GM18511 (cell line): ENCODE measurements at regions not wholly inside any gene's neighbourhood (a gene's known extent, or its start where the extent isn't known, plus 50 kb on each side); places are given as distances from the start of the nearest gene placed in this dataset.
"Not testable (repeated sequence)": the region's sequence is repeated elsewhere in the genome, so short reads cannot be mapped to it uniquely, and the experiment has no call there.

Source experiments
- ATAC-seq: cut with Tn5 transposase; IDR thresholded peaks from one replicate; pipeline ENCODE4 v1.9.1; 2021; ENCODE audit warnings: mild to moderate bottlenecking, moderate library complexity; ENCODE audit not compliant: unreplicated experiment

DNA sequence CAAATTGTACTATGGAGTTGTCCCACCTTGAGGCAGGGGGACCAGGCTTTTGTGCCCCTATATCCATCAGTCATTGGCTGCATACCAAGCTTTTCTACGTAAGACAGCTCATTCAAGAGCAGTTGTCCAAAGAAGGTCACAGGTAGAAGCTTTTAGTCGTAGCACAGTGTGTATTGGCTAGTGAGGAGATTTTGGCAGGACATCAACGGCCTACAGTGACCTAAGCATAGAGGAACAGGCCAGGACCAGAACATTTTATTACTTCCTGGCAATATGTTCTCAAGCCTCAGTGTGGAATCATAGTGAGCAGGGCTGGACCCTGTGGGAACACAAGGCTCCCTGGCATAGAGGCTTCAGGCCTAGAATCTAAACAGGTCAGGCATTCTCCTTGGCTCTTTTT lies 105.4 kb upstream of the ANKRD28 start:
- no peak for ATAC-seq

DNA sequence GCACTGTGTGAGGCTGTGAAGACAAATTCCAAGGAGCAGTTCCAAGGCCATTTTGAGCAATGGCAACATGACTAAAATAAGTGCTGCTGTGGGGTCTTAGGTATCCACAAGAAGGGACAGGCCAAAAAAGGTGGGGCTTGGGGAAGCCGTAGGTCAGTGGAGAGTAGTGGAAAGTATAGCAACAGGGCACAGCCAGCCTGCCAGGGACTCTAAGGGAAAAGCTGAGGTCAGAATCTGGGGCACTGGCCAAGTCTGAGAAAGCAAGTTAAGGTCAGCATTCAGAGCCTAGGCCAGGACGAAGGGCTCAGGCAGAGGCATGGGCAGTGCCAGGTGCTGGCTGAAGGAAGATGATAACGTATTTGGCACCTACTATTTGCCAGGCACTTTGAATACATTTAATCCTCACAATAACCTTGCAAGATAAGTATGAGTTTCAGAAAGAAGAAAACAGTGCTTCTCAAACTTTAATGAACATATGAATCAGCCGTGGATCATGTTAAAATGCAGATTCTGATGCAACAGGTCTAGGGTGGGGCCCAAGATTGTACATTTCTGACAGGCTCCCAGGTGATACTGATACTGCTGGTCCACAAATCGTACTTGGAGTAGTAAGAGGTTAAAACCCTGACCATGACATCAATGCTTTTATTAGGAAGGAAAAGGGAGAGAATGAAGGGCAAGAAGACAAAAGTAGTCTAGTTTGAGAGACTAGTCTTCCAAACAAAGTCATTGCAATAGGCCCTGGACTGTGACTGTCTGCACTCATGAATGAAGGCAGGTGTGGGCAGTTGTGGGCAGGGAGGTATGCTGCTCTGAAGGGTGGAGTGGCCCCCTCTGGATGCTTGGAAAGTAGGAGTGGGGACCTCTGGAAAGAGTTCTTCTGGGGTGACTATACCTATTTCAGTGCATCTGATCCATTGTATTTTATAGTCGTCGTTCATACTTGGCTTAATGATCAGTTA lies 106.3 kb upstream of the ANKRD28 start:
- ATAC-seq, result no peak

DNA sequence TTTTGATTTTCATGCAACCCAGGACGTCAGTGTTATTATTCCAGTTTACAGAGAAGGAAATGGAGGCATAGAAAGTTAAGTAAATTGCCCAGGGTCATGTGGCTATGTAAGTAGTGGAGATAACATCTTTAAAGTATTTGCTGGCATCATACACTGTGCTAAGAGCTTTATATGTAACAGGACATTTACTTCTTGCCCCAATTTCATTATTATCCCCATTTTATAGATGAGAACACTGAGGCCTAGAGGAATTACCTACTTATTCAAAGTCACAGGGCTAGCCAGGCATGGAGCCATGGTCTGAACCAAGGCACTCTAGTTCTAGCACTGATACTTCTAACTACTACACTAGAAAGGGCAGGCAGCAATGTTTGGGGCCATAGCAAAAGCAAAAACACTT lies 107.3 kb upstream of the ANKRD28 start:
- ATAC-seq, result no peak

DNA sequence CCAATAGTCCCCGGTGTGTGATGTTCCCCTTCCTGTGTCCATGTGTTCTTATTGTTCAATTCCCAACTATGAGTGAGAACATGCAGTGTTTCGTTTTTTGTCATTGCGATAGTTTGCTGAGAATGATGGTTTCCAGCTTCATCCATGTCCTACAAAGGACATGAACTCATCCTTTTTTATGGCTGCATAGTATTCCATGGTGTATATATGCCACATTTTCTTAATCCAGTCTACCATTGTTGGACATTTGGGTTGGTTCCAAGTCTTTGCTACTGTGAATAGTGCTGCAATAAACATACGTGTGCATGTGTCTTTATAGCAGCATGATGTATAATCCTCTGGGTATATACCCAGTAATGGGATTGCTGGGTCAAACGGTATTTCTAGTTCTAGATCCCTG lies 109.6 kb upstream of the ANKRD28 start:
- ATAC-seq, result not testable (repeated sequence)

DNA sequence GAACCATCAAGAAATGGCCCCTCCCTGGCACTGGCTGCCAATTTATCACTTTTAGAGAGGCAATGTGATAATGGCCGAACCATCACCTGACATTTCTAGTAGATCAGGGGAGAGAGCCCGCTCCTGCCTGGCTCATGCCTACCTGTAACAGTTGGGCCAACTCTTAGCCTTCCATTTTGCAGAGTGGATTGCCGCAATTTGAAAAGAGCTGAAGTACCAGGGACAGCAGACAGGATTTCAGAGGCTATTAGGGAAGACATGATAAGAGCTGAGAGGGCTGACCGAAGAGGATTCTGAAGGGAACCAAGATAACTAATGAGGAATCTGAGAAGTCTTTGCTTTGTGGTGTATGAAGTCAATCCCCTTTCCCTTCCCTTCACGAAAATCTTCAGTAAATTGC lies 121.2 kb upstream of the ANKRD28 start:
- ATAC-seq, result no peak

DNA sequence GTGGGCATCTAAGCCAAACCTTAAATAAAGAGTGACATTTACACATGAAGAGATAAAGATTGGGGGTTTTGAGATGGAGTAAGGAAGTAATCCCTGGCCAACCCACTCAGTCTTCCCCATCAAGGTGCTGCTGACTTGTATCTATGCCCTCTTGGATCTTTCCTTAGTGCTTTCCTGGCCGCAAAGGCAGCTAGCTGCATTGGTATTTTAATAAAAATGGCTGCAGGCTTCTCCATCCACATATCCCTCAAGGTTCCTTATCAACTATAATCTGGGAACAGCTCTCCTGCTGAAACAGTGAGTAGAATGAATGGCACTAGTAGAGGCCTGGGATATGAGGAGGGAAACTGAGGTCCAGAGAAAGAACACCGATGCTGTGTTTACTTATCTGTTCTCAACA lies 122.2 kb upstream of the ANKRD28 start:
- ATAC-seq, result no peak

DNA sequence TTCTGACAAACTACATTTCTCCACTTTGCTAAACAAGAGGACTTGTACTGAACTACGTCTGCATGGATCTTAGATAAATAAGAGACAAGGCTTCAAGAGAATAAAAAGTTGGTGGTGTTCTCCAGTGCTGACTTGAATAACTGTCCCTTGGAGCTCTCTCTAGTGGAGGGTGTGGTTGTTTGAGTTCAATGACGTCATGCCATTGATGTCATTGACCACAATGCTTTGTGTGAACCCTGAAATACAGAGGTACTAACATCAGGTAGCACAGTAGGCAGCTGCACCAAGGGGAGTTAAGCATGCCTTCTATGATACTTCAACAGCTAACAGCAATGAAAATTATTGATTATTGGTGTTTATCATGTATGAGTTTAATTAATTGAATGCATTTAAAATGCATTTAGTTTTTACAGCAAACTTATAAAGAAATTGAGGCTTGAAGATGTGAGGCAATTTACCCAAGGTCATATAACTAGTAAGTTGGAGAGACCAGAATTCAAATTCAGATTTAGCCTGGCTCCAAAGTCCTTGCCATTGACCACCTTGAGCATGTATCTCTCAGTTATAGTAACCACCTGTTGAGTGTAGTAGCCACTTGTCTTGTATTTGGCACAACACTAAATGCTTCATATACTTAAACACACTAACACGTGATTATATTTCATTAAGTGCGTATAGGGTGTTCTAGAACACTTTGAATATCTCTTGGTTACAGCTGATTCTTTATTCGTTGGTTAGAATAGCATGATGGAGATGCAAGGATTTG lies 126.0 kb upstream of the ANKRD28 start:
- ATAC-seq, result no peak

DNA sequence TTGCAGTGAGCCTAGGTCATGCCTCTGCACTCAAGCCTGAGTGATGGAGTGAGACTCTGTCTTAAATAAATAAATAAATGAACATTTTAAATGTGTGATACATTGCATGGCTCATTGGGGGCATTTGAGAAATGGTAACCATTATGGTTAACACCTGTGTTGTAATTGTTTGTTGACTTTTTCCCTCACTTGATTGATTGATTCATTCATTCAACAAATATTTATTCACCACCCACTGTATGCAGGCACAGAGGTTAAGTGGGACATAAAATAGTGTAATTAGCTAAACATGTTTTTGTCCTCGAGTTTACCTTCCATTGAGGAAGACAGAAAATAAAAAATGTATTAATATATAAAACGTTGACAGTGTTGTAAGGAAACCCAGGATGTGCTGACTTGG lies 127.1 kb upstream of the ANKRD28 start:
- no peak for ATAC-seq

DNA sequence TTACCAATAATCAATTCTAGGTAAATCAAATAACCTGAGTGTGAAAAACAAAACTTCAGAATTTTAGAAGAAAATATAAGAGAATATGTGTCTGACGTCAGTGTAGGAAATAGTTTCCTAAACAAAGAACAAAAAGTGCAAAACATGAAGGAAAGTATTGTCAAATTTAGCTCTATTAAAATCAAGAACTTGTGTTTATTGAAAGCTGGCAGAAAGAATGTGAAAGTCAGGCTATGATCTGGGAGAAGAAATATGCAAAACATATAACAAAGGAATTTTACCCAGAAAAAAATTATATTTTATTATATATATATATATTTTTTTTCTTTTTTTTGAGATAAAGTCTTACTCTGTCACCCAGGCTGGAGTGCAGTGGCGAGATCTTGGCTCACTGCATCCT lies 129.1 kb upstream of the ANKRD28 start:
- no peak for ATAC-seq

DNA sequence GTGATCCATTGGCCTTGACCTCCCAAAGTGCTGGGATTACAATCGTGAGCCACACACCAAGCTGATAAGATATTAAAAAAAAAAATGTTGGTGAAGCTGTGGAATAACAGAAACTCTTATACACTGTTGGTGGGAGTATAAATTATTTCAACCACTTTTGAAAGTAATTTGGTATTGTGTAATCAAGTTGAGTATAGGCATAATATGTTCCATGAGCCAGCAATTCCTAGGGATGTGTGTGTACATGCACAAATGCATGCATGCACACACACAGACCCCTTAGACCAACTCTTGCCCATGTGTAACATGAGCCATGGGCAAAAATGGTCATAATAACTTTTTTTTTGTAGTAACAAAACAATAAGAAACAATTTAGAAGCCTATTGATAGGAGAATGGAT lies 130.2 kb upstream of the ANKRD28 start:
- ATAC-seq, result no peak

DNA sequence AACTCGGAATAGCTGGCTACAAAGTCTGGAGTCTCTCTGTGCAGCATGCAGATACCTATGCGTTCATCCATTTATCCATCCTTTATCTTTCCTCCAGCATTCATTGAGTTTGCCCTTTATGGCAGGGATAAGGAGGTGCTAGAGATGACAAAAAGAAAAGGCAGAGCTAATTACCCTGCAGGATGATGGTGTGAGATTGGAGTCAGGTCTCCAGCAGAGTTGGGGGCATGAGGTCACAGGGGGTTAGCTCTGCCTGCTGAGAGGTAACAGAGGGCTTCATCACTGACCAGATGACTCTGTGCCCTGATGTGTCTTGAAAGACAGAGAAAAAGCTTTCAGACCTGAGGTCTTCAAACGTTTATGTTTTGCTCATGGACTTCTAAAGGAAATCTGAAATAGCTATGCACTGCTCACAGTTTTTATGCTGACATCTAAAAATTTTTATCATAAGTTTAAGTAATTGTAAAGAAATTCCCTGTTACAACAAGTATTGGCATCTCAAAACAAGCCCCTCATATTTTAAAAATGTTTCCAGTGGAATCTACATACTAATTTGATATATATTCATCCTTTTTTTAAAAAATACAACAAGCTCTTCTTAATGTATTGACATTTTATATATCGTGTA lies 132.3 kb upstream of the ANKRD28 start:
- no peak for ATAC-seq

DNA sequence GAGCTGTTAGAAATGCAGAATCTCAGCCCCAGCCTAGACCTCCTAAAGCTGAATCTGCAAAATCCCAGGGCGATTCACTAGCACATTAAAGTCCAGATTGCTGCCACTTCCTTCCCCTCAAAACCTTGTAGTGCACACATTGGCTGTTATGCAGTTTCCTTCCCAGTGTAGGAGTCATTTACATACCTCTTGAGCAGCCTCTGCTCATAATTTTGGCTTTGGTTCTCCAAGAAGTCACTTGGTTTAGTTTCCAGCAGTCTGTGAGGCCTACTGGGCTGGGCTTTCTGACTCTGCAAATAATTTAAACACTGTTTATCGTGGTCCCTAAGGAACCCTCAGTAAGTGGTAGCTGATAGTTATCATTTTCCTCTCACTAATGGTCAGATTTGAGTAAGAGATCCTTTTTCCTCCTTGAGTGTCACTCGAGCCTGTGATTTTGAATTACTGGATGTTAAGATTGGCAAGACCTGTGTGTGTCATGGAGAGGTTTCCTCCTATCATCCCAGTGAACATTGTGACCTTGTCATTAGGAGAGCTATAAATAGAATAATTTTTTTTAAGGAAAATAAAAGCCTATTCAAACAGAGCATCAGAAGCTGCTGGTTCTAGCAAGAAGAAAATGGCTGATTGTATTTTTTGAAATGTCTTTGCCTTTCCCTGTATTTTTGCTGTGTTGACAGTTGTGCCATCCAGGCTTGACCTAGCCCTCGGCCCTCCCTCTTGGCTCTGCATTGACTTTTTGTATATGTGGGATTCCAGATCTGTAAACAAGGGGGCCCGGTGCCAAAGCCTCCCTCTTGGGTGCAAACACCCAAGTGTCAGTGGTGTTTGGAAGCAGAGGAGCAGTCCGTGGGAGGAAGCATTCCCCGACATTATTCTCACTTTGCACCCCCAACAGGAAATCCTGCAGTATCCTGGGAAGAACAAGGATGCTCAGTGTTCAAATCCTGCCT lies 134.8 kb upstream of the ANKRD28 start:
- no peak for ATAC-seq

DNA sequence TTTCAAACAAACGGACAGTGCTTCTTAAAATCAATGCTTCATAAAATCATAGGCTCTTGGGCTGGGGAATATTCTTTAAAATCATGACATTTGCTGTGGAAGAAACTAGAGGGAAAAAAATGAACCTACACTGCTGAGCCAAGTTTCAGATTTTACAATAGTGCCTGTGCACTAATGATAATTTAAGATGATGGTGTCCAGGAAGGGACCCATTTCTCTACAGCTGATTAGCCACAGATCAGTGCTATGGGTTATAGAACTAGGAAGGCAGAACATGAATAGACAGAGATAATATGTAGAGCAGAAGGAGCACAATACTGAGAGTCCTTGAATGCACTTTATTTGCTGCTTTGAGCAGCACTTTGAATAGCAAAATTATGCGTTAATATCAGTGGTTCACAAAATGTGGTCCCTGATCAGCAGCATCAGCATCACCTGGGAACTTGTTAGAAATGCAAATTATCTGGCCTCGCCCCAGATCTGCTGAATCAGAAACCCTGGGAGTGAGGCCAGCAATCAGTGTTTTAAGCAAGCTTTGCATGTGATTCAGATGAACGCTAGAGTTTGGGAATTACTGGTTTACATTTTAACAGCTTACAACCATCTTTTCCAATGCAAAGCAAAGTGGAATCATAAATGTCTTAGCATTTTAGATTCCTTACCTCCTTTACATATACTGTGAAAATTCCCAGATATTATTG lies 135.8 kb upstream of the ANKRD28 start:
- no peak for ATAC-seq

DNA sequence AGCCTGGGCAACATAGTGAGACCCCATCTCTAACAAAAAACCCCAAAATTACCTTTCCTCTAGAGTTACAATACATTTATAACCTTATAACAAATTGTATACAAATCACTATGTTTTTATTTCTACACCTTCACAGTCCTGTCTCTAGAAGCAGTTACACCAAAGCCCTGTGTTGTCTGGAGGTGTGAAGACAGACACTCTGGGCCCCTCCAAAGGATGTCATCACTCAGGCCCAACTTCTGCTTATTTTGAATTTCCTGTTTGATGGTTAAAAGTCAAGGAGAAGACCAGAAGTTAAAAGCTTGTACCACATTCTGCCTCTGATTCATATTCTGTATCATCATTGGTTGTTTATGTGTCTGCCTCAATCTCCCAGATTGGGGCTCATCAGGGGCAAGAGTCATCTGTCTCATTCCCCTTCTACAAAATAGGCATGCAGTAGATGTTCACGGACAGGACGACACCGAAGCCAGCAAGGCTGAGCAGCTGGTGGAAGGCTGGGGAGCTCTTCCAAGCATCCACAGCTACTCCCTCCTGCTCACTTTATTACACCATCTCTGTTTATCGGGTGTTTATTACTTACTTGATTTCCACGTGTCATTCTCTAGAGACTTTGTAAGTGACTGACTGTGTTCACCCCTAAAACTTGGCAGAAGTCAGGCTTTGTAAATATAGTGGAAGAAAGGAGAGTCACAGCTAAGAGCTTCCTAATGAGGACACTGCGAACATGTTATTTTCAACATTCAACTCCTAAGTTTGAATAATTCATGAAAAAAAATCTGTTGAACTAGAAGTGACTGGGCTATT lies 136.8 kb upstream of the ANKRD28 start:
- ATAC-seq, result no peak

DNA sequence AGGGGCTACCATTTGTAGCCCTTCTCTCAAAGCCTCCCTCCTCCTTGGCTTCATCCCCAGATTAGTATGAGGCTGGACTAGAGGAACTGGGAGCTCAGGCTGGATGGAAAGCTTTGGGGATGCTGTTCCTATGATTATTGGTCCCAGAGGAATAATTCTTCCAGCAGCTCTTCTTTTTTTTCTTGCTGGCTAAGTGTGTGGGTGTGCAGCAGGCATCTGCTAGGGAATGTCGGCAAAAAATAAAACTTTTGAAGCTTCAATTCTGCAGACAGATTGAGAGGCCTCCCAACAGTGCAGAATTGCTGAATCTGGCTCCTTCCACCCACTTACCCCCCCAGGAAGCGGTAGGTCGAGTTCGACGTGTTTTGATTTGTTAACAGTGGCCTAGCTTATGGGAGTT lies 138.5 kb upstream of the ANKRD28 start:
- no peak for ATAC-seq

DNA sequence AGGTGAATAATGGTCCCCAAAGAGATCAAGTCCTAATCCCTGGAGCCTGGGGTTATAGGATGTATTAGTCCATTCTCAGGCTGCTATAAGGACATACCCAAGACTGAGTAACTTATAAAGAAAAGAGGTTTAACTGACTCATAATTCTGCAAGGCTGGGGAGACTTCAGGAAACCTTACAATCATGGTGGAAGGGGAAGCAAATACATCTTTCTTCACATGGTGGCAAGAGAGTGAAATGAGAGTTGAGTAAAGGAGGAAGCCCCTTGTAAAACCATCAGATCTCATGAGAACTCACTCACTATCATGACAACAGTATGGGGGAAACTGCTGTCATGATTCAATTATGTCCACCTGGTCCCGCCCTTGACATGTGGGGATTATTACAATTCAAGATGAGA lies 142.9 kb upstream of the ANKRD28 start:
- no peak for ATAC-seq

DNA sequence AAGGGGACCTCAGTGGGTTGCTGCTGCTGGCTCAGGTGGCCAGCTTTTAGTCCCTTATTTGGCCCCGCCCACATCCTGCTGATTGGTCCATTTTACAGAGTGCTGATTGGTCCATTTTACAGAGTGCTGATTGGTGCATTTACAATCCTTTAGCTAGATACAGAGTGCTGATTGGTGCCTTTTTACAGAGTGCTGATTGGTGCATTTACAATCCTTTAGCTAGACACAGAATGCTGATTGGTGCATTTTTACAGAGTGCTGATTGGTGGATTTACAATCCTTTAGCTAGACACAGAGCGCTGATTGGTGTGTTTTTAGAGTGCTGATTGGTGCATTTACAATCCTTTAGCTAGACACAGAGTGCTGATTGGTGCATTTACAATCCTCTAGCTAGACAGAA lies 143.7 kb upstream of the ANKRD28 start:
- not testable (repeated sequence) for ATAC-seq

DNA sequence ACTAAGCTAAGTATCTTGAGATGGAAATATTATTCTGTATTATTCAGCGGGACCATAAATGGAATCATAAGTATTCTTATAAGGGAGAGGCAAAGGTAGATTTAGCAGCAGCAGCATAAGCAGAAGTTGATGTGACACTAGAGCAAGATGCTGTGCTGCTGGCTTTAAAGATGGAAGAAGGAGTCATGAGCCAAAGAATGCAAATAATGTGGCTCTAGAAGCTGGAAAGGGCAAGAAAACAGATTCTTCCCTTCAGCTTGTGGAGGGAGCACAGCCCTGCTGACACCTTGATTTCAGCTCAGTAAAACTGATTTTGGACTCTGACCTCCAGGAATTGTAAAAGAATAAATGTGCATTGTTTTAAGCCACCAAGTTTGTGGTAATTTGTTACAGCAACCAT lies 144.2 kb upstream of the ANKRD28 start:
- ATAC-seq, result no peak

DNA sequence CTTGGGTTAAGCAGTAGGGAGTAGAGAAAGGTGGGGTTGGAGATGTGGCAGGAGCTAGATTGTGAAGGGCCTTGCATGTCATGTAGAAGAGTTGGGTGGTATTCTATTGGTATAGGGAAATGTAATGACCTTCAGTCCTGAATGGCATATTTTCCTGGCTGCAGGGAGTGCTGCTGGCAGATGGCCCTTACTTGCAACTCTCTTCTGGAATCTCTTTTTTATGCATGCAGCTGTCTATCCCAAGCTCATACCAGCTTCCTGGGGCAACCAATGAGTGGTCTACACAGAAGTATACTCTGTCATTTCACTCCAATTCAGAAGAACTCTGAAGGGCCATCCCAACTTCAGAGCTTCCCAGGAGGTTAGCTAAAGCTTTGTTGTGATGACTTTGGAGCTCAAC lies 144.7 kb upstream of the ANKRD28 start:
- ATAC-seq, result no peak
